Stimulated activated effector memory CD8-positive, alpha-beta T cell treated with anti-CD3 and anti-CD28 coated beads, Interleukin-12 subunit alpha, Interleukin-12 subunit beta, amount 100 ng/mL, for 72 hours (primary cell): ENCODE measurements at regions not wholly inside any gene's neighbourhood (a gene's known extent, or its start where the extent isn't known, plus 50 kb on each side); places are given as distances from the start of the nearest gene placed in this dataset.

Source experiments
- ATAC-seq: fragments of 150-1000 bp; cut with Tn5 transposase; 2 replicates; pipeline ENCODE4 v1.10.0; 2021
- DNase-seq, 2 donors: peaks; one replicate each; pipeline ENCODE4 v3.0.0; 2021 to 2022; ENCODE audit warnings: low spot score in 2 of 2
- H3K27ac Mint-ChIP-seq: one replicate; pipeline ENCODE4 v1.8.0; 2022; ENCODE audit warnings: mild to moderate bottlenecking, mixed read lengths
- H3K36me3 Mint-ChIP-seq: one replicate; pipeline ENCODE4 v1.8.0; 2022; ENCODE audit warnings: mild to moderate bottlenecking, mixed read lengths
- H3K4me1 Mint-ChIP-seq: one replicate; pipeline ENCODE4 v1.8.0; 2022; ENCODE audit warnings: mixed read lengths
- H3K4me3 Mint-ChIP-seq: one replicate; pipeline ENCODE4 v1.8.0; 2022; ENCODE audit warnings: mild to moderate bottlenecking, mixed read lengths
- H3K9me3 Mint-ChIP-seq: one replicate; pipeline ENCODE4 v1.8.0; 2022; ENCODE audit warnings: mixed read lengths

DNA sequence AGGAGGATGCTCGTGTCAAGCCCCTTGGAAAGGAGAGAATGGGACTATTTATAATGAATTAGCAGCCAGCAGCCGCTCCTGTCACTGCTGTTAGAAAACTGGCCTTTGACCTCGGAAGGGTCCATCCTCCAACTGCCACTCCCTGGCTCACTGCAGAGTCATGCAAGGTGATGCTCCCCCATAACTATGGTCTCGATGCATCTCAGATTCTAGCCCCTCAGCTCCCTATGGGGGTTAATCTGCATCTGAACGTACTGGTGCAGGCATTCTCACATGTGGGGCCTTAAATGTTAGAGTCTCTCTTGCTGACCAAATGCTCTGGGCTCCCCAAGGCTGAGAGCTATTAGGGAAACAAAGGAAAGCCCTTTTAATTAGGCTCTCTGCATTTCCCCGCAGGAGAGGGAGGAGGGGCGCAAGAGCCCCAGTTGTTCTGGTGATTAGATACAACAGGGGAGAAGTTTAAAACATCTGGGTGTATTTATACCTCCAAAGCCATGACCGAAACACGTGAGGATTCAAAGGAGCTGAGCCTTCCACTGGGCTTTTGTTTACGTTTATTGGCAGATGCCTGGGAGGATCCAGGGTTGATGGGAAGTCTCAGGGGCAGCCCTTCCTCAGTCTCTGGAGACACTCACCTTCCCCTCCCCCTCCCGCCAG, 182.5 kb downstream of the OPA1 start:
- no peaks in the 10 kb centered on the region for H3K36me3 Mint-ChIP-seq
- H3K27ac Mint-ChIP-seq: no peak overlapping the region
- DNase-seq (no peak), ATAC-seq (no peak)
- H3K9me3 Mint-ChIP-seq: no peaks in the 10 kb centered on the region
- H3K4me1 Mint-ChIP-seq: no peaks in the 10 kb centered on the region
- H3K4me3 Mint-ChIP-seq: no peak overlapping the region

DNA sequence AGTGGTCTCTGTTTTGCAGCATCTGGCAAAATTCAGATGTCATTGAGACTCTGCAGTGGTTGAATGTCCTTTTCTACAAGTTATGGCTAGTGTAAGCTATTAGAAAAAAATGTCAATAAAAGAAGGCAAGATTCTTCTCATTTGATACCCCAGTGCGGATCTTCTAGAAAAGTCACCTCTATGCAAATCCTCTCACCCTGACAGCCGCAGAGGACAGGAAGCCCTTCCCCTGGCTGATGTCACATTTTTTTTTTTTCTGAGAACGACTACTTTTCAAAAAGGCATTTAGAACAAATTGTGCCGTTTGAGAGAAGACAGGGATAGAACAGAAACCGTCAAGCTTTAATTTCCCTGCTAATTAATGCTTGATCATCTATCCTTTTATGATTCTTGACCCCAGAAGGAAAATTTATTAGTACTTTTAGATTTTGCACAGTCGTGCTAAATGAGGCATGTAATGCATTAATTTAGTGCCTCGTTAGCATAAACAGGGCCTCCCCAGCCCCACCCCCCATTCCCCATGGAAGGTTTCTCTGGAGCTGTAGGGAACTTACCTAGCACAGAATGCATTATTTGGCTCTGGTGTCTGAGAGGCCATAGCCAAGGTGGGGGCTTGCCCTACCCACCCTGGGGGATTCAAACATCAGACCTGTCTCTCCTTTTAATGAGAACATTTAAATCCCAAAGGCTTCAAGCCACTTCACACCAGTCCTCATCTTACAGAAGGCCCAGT, 183.8 kb downstream of the OPA1 start:
- no peak for ATAC-seq
- no peak for DNase-seq
- H3K9me3 Mint-ChIP-seq: no peaks in the 10 kb centered on the region
- H3K27ac Mint-ChIP-seq: no peak overlapping the region
- no peak overlapping the region for H3K4me3 Mint-ChIP-seq
- no peaks in the 10 kb centered on the region for H3K4me1 Mint-ChIP-seq
- no peaks in the 10 kb centered on the region for H3K36me3 Mint-ChIP-seq

DNA sequence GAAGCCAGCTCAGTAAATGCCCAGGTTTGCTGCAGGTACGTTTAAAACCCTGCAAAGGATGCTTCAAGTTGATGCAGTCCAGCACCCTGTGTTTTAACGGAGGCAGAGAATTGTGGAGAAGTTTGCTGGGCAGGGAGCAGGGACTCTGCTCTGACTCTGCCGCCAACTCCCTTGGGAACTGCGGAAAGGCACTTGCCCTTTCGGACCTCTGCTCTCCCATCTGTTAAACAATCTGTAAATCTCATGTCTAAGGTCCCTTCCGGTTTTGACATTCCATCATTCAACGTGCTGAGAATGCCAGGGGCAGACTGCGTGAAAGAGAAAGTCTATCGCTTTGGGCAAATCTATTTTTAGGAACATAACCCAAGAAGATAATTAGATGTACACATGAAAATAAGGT, 184.5 kb downstream of the OPA1 start:
- Mint-ChIP-seq H3K4me1 (no peaks in the 10 kb centered on the region), H3K9me3 (no peaks in the 10 kb centered on the region), H3K4me3 (no peak overlapping the region), H3K36me3 (no peaks in the 10 kb centered on the region), H3K27ac (no peak overlapping the region)
- no peak for DNase-seq
- no peak for ATAC-seq

DNA sequence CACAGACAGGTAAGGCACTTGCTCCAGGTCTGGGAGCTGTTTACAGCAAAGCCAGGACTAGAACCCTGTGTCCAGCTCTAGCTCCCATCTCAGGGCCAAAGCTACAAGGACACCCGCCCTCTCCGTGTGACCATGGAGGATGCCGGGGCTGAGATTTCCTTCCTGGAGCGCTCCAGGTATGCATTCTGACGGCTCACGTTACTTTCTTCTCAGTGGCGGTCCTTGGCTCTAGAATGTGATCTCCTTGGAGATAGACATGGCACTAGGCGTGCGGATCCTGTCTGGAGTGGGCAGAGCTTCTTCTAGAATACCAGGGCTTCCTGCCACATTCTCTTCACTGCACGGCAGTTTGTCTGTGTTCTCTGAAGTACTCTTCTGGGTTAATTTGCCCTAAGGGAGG, 185.7 kb downstream of the OPA1 start:
- H3K4me3 Mint-ChIP-seq: no peak overlapping the region
- H3K9me3 Mint-ChIP-seq: no peaks in the 10 kb centered on the region
- H3K27ac Mint-ChIP-seq: no peak overlapping the region
- ATAC-seq: no peak
- H3K36me3 Mint-ChIP-seq: no peaks in the 10 kb centered on the region
- H3K4me1 Mint-ChIP-seq: no peaks in the 10 kb centered on the region
- no peak for DNase-seq

DNA sequence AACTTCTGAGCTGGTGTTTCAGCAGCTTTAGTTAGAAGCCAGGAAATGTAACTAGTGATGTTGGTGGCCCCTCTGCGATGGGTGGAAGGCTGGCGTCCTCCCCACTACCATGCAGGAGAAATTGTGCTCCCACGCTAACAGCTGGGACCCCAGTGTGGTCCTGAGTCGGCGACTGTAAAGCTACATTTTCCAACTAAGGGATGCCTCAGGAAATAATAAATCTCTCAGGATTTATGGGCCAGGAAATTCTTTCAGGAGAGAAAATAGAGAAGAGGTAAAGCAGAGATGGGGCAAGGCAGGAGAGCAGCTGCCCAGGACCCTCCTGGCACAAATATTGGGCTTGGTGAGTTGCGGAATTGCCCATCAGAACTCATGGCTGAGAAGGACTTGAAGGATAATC, 186.9 kb downstream of the OPA1 start:
- H3K4me3 Mint-ChIP-seq: no peak overlapping the region
- no peak for DNase-seq
- no peak overlapping the region for H3K27ac Mint-ChIP-seq
- no peaks in the 10 kb centered on the region for H3K36me3 Mint-ChIP-seq
- no peaks in the 10 kb centered on the region for H3K4me1 Mint-ChIP-seq
- H3K9me3 Mint-ChIP-seq: no peaks in the 10 kb centered on the region
- no peak for ATAC-seq

DNA sequence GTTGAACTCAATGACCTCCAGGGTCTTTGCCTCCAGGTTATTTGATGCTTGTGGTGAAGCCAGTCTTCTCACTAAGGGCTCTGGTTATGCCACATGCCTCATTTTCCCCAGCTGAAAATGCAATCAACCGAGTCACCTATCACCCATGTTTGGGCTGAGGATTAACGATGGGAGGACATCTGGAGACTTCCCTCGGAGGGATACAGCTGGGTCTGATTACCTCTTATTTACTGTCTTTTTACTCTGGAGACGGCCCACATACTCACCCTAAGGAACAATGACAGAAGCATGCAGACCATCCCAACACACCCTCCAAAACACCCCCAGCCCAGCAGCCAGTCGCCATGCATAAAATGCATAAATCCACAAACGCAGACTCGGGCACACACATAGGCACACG, 187.4 kb downstream of the OPA1 start:
- no peak overlapping the region for H3K27ac Mint-ChIP-seq

DNA sequence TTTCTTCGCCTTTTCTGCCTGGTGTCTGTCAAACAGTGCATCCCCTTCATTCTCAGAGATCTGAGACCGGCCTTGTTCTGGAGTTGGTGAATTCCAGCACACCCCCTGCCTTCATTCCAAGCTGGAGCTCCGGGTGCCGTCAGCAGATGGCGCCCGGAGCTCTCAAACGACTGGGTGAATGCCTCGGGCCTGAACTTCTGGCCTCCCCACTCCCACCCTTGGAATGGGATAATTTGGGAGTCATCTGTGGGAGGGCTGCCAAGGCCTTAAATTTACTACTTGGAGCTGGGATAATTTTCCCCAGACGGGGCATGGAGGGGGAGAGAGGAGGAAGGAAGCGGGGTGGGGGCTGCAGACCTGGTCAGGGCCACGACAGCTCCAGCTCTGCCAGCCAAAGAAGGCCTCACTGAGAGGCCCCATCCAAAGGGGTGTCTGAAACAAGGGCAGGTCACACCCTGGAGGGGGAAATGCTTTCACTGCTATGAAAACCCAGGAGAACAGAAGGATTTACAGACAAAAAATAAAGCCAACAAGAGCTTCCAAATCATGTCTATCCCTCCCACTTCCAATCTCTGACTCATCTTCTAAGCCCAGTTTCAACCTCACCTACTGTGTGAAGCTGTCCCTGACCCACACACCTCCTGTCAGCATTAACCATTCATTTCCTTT, 187.9 kb downstream of the OPA1 start:
- no peaks in the 10 kb centered on the region for H3K36me3 Mint-ChIP-seq
- no peak for ATAC-seq
- no peak overlapping the region for H3K4me3 Mint-ChIP-seq
- no peak for DNase-seq
- H3K4me1 Mint-ChIP-seq: no peaks in the 10 kb centered on the region
- no peak overlapping the region for H3K27ac Mint-ChIP-seq
- H3K9me3 Mint-ChIP-seq: no peaks in the 10 kb centered on the region

More for the DNA sequence above, 187.4 kb downstream of the OPA1 start:
- Mint-ChIP-seq H3K36me3 (no peaks in the 10 kb centered on the region), H3K9me3 (no peaks in the 10 kb centered on the region), H3K4me1 (no peaks in the 10 kb centered on the region), H3K4me3 (no peak overlapping the region)
- ATAC-seq (no peak), DNase-seq (no peak)

DNA sequence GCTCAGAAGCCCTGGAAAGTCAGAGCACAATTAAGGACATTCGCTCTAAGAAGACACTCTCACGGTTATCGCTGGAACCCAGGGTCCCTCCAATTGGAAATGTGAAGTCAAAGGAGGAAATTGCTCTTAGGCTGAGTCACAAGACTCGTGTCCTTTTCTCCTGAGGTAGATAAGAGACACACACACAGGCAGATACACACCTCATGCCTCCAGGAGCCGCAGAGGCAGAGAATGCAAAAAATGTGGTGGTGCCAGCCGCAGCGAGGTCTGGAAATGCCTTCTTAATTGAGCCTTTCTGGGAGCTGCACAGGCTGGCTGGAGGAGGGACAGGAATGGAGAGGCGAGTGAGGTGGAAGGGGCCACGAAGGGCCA, 189.3 kb downstream of the OPA1 start:
- DNase-seq (no peak), ATAC-seq (no peak)
- H3K4me3 Mint-ChIP-seq: no peak overlapping the region
- no peaks in the 10 kb centered on the region for H3K9me3 Mint-ChIP-seq
- H3K36me3 Mint-ChIP-seq: no peaks in the 10 kb centered on the region
- no peak overlapping the region for H3K27ac Mint-ChIP-seq
- no peaks in the 10 kb centered on the region for H3K4me1 Mint-ChIP-seq

DNA sequence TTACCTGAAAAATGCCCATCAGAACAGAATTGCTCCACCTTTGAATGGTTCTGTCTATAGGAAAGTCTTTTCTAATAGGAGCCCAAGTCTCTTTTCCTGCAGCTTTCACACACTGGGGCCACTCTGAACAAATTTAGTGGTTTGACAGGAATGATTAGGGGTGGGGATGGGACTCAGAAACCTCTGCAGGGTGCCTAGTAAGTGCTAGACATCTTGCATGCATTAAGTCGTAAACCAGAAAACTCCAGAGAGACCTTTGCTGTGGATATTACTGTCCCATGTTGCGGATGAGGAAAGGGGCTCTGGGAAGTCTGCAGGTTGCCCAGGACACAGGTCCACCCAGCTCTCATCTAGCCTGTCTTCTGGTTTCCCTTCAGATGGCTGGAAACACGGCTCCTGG, 189.7 kb downstream of the OPA1 start:
- no peak overlapping the region for H3K27ac Mint-ChIP-seq
- DNase-seq: no peak
- no peak for ATAC-seq
- H3K9me3 Mint-ChIP-seq: no peaks in the 10 kb centered on the region
- H3K36me3 Mint-ChIP-seq: no peaks in the 10 kb centered on the region
- H3K4me3 Mint-ChIP-seq: no peak overlapping the region
- no peaks in the 10 kb centered on the region for H3K4me1 Mint-ChIP-seq

DNA sequence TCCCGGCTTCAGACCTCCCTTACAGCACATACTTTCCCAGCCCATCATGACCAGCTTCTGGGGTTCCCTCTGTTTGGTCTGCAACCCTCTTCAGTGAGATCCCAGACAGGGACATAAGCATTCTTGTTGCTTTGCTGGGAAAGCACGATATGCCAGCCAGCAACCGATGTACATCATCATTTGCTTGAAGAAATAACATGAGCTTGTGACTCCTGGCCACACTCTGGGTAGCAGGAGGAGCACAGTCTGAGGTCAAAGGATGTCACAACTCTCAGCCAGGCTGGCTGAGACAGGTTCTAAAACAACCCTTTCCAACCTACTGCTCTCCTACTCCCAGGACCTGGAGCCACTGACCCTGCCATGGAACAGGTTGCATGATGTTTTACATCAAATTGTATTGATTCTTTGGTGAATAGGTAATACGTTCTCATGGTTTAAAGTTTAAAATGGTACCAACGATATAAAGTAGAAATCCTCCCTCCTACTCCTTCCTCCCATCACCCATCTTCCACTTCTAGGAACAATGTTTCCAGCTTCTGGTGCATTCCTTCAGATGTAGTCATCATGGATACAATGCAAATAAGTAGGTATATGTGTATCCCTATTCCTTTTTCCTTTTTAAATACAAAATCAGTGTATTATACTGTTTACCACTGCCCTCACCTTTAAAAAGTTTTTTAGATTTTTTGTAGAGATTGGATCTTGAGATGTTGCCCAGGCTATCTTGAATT, 190.3 kb downstream of the OPA1 start:
- ATAC-seq (no peak), DNase-seq (no peak)
- no peaks in the 10 kb centered on the region for H3K9me3 Mint-ChIP-seq
- H3K27ac Mint-ChIP-seq: no peak overlapping the region
- H3K4me3 Mint-ChIP-seq: no peak overlapping the region
- no peaks in the 10 kb centered on the region for H3K36me3 Mint-ChIP-seq
- H3K4me1 Mint-ChIP-seq: no peaks in the 10 kb centered on the region

DNA sequence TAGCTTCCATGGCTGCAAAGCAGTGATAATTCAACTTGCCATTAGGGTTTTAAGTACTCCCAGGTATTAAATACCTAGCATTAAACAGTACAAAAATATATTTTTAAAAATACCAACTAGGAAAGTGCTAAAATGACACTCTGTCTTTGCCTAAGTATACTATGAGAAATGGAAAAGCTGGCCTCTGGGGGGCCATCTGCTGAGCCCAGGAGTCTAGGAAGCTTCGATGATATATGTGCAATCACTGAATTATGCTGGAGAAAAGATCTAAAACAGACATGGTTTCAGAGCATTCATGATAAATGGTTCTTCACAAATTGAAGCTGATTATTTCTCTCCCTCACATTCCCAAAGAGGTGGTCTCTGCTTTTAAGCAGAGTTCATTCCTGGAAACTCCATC, 191.8 kb downstream of the OPA1 start:
- Mint-ChIP-seq H3K4me1 (no peaks in the 10 kb centered on the region), H3K27ac (no peak overlapping the region), H3K9me3 (no peaks in the 10 kb centered on the region), H3K36me3 (no peaks in the 10 kb centered on the region), H3K4me3 (no peak overlapping the region)
- DNase-seq (no peak), ATAC-seq (no peak)

DNA sequence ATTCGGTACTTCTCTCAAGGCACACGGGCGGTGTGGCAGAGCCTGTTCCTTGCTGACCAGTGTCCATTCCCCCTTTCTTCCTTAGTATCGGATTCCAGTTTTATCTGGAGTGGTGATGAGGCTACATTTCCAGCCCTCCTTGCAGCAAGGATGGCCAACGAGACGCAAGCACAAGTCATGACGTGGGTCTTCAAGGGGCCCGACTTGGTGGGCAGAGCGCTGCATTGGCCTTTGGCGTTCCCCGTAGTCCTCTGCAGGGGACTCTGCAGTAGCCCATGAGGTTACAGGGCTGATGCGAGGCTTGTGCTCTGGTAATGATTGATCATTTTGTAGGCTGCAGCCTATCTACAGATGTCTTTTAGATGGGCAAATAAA, 194.5 kb downstream of the OPA1 start:
- H3K9me3 Mint-ChIP-seq: no peaks in the 10 kb centered on the region
- no peaks in the 10 kb centered on the region for H3K36me3 Mint-ChIP-seq
- no peak overlapping the region for H3K27ac Mint-ChIP-seq
- H3K4me1 Mint-ChIP-seq: no peaks in the 10 kb centered on the region
- ATAC-seq: no peak
- no peak overlapping the region for H3K4me3 Mint-ChIP-seq
- DNase-seq: no peak

DNA sequence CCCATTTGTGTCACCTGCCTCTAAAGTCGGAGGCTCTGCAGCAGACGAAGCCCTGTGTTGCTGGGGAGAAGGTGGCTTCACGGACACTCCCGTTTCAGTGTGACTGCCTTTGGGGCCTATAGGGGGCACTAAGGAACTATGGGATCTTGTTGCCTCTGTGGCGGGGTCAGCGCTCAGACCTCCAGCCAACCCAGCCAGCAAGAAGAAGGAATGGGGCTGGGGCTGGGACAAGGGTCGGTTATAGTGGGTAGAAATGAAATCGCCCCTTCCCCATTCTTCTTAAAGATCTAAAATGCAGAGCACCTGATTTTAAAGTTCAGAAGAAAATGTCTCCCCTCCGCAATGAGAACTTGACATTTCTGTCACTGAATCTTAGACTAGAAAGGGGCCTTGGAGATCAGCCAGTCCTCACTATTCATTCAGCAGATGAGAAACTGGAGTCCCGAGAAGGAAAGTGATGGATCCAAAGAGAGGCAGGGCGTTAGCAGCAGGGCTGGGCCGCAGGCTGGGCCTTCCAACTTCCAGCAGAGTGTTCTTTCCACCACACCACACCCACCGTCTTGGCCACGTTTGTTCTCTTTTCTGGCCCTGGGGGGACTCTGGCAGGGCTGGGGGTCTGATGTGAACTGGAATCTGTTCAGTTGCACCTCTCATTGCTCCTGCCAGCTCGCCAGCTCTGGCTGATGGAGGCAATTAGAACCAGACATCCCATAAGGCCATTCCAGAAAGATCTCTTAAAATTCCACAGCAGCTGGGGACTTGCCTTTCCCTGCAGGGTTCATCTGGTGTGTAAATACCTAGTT, 195.4 kb downstream of the OPA1 start:
- Mint-ChIP-seq H3K36me3 (no peaks in the 10 kb centered on the region), H3K4me1 (no peaks in the 10 kb centered on the region)
- peak; percentile 47 for ATAC-seq

DNA sequence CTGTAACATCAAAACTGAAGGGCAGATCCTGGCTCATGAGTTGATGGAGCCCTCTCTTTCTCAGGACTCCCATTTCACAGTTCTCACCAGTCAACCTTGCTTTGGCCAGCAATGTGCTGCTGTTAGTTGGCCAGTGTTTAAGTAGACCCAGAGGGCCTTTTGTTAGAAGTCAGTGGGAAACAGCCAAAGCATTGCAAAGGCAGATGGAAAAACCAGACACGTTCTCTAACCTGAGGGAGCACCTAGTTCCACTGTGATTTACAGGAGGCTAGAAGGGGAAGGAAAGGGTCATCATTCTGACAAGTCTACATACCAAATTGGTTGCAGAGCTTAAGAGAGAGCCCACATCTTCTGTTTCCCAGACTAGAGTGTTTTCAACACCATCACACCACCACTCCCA, 196.4 kb downstream of the OPA1 start:
- ATAC-seq (no peak), DNase-seq (no peak)
- H3K27ac Mint-ChIP-seq: no peak overlapping the region
- H3K36me3 Mint-ChIP-seq: no peaks in the 10 kb centered on the region
- no peak overlapping the region for H3K4me3 Mint-ChIP-seq
- no peaks in the 10 kb centered on the region for H3K4me1 Mint-ChIP-seq
- no peaks in the 10 kb centered on the region for H3K9me3 Mint-ChIP-seq

More for the DNA sequence above, 195.4 kb downstream of the OPA1 start:
- DNase-seq: no peak
- Mint-ChIP-seq H3K27ac (no peak overlapping the region), H3K9me3 (no peaks in the 10 kb centered on the region), H3K4me3 (no peak overlapping the region)
